ENCODE measurements at regions not wholly inside any gene's neighbourhood (a gene's known extent, or its start where the extent isn't known, plus 50 kb on each side); places are given as distances from the start of the nearest gene placed in this dataset.

- Histone ChIP-seq H3K4me3 (no peak overlapping the region), H3K27me3 (no peaks in the 10 kb centered on the region), H3K27ac (no peak overlapping the region), H3K9me3 (no peaks in the 10 kb centered on the region), H3K4me1 (no peaks in the 10 kb centered on the region), H3K36me3 (no peaks in the 10 kb centered on the region)
- WGBS, 2 donors (ENCODE audit: low coverage in 1 of 2), result 48 to 80% methylated on average over 4 of the region's 4 CpGs
- no peak for TF ChIP-seq POLR2A (IDR thresholded peaks at IDR 0.05)
- TF ChIP-seq EP300 (IDR thresholded peaks at IDR 0.05), result no peak
- TF ChIP-seq CTCF (IDR thresholded peaks at IDR 0.05), result no peak
- TF ChIP-seq POLR2AphosphoS5 (IDR thresholded peaks at IDR 0.05), result no peak
- no peak for ATAC-seq
These were observed 70.2 kb upstream of the TEX51 start for GRCh38 chr2:126828491-126828890.

GRCh38 chr2:126831234-126832005 lies 67.3 kb upstream of the TEX51 start:
- ATAC-seq, result no peak
- 59 to 61% methylated on average over 4 to 5 of the region's 14 CpGs for WGBS, 2 donors (ENCODE audit: low coverage in 1 of 2)

GRCh38 chr2:126832014-126832413 lies 66.7 kb upstream of the TEX51 start:
- H3K9me3 ChIP-seq, result no peaks in the 10 kb centered on the region
- TF ChIP-seq POLR2AphosphoS5 (IDR thresholded peaks at IDR 0.05) (no peak), EP300 (IDR thresholded peaks at IDR 0.05) (no peak), CTCF (IDR thresholded peaks at IDR 0.05) (no peak), POLR2A (IDR thresholded peaks at IDR 0.05) (no peak)
- no peak for ATAC-seq
- H3K27me3 ChIP-seq, result no peaks in the 10 kb centered on the region
- H3K4me3 ChIP-seq, result no peak overlapping the region
- H3K36me3 ChIP-seq, result no peaks in the 10 kb centered on the region
- H3K4me1 ChIP-seq, result no peaks in the 10 kb centered on the region
- H3K27ac ChIP-seq, result no peak overlapping the region

More at GRCh38 chr2:126831234-126832005, 67.3 kb upstream of the TEX51 start:
- no peaks in the 10 kb centered on the region for H3K4me1 ChIP-seq
- no peak overlapping the region for H3K4me3 ChIP-seq
- H3K27ac ChIP-seq, result no peak overlapping the region
- H3K9me3 ChIP-seq, result no peaks in the 10 kb centered on the region
- H3K27me3 ChIP-seq, result no peaks in the 10 kb centered on the region
- no peaks in the 10 kb centered on the region for H3K36me3 ChIP-seq
- no peak for TF ChIP-seq CTCF (IDR thresholded peaks at IDR 0.05)
- no peak for TF ChIP-seq POLR2A (IDR thresholded peaks at IDR 0.05)
- TF ChIP-seq POLR2AphosphoS5 (IDR thresholded peaks at IDR 0.05), result no peak
- no peak for TF ChIP-seq EP300 (IDR thresholded peaks at IDR 0.05)

GRCh38 chr2:126832757-126833156 lies 65.9 kb upstream of the TEX51 start:
- Histone ChIP-seq H3K27ac (no peak overlapping the region), H3K4me1 (no peaks in the 10 kb centered on the region), H3K27me3 (no peaks in the 10 kb centered on the region), H3K4me3 (no peak overlapping the region), H3K36me3 (no peaks in the 10 kb centered on the region), H3K9me3 (no peaks in the 10 kb centered on the region)
- TF ChIP-seq CTCF (IDR thresholded peaks at IDR 0.05), result no peak
- no peak for TF ChIP-seq POLR2A (IDR thresholded peaks at IDR 0.05)
- no peak for TF ChIP-seq EP300 (IDR thresholded peaks at IDR 0.05)
- TF ChIP-seq POLR2AphosphoS5 (IDR thresholded peaks at IDR 0.05), result no peak
- 94% methylated on average over 3 of the region's 5 CpGs; no CpG with 5 or more reads in 1 of the 2 donors for WGBS, 2 donors (ENCODE audit: low coverage in 1 of 2)
- ATAC-seq, result no peak

GRCh38 chr2:126834006-126834659 lies 64.6 kb upstream of the TEX51 start:
- no peak overlapping the region for H3K4me3 ChIP-seq
- no peak overlapping the region for H3K27ac ChIP-seq
- 93 to 100% methylated on average over 3 to 6 of the region's 6 CpGs for WGBS, 2 donors (ENCODE audit: low coverage in 1 of 2)
- no peaks in the 10 kb centered on the region for H3K27me3 ChIP-seq
- no peak for ATAC-seq
- TF ChIP-seq POLR2A (IDR thresholded peaks at IDR 0.05) (no peak), CTCF (IDR thresholded peaks at IDR 0.05) (no peak), EP300 (IDR thresholded peaks at IDR 0.05) (no peak), POLR2AphosphoS5 (IDR thresholded peaks at IDR 0.05) (no peak)
- H3K4me1 ChIP-seq, result peaks cover 0 to 4% (median 0%) of the 10 kb centered on the region in 3 donors
- no peaks in the 10 kb centered on the region for H3K9me3 ChIP-seq
- no peaks in the 10 kb centered on the region for H3K36me3 ChIP-seq
